ENCODE measurements at regions not wholly inside any gene's neighbourhood (a gene's known extent, or its start where the extent isn't known, plus 50 kb on each side); places are given as distances from the start of the nearest gene placed in this dataset.

DNA sequence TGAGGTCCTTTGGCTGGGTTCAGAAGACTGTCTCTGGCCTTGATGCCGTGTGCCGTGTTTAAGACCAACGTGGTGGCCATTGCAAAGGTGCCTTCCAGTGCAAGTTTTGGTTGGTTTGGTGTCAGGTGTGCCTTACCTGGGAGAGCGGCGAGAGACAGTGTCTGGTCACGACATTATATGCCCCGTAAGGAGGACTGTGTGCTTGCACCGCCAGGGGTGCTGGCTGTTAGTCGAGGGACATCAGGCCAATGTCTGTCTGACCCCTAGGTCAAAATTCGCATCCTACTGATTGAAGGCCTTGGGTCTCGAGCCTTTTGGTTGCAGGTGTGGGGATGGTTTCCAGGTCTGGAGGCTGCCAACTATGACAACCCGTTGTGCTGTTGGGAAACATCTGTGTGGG, 111.9 kb downstream of the SNRPN start:
- Histone ChIP-seq H3K36me3 (ENCODE audit: insufficient read depth, low read length) (peaks cover 62% of the 10 kb centered on the region), H3K79me2 (replicated peaks; ENCODE audit: insufficient read depth, low read length) (no peaks in the 10 kb centered on the region), H3F3A (ENCODE audit: insufficient read depth, low read length, poor library complexity, severe bottlenecking) (no peaks in the 10 kb centered on the region), H3K27ac (ENCODE audit: low read length) (no peak overlapping the region), H3K9ac (ENCODE audit: low read length) (no peak overlapping the region), H3K9me2 (ENCODE audit: insufficient read depth, low read length) (no peaks in the 10 kb centered on the region), H2AFZ (ENCODE audit: low read depth, low read length) (no peak overlapping the region), H3K9me3 (ENCODE audit: low read length) (peaks cover 98% of the 10 kb centered on the region), H3K27me3 (ENCODE audit: insufficient read depth, low read depth, low read length) (no peaks in the 10 kb centered on the region), H3K4me2 (ENCODE audit: low read length) (no peak overlapping the region), H3K4me3 (ENCODE audit: low read length) (no peak overlapping the region), H4K20me1 (ENCODE audit: insufficient read depth) (no peaks in the 10 kb centered on the region)
- TF ChIP-seq CTCF (IDR thresholded peaks at IDR 0.05; ENCODE audit: poor library complexity, severe bottlenecking): no peak
- no peak for TF ChIP-seq EZH2 (IDR thresholded peaks at IDR 0.05; ENCODE audit: borderline replicate concordance, insufficient read depth, low read length, poor library complexity, severe bottlenecking)
- no peak for TF ChIP-seq REST (IDR thresholded peaks at IDR 0.05; ENCODE audit: borderline replicate concordance)
- TF ChIP-seq MXI1 (conservative IDR thresholded peaks at IDR 0.05; ENCODE audit: poor library complexity, severe bottlenecking): no peak
- no peak for TF ChIP-seq TAF1 (IDR thresholded peaks at IDR 0.05; ENCODE audit: low read depth)
- no peak for TF ChIP-seq POLR2AphosphoS5 (IDR thresholded peaks at IDR 0.05)
- no peak for TF ChIP-seq SMC3 (conservative IDR thresholded peaks at IDR 0.05; ENCODE audit: poor library complexity)
- no peak for TF ChIP-seq RAD21 (conservative IDR thresholded peaks at IDR 0.05)
- no peak for TF ChIP-seq EP300 (conservative IDR thresholded peaks at IDR 0.05; ENCODE audit: poor library complexity, severe bottlenecking)

DNA sequence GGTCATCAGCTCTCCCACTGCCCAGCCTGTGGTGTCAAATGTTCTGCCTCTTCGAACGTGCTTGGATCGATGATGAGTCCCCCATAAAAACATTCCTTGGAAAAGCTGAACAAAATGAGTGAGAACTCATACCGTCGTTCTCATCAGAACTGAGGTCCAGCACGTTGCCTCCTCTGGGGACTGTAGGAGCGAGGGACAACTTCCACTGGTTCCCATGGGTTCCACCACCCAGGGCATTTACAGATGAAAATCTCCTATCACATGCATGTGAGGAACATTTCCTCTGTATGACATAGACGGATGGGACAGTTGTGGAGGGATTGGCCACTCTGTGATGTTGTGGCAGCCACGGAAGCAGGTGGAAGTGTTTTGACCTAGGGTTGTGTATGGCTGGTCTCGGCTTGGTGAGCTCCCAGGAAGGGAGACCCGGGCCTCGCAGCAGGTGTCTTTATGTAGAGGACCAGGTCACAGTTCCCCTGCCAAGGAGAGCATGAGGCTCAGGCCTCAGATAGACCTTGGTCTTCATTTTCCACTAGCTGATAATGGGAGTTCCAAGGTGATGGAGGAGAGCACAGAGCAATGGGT, 113.0 kb downstream of the SNRPN start:
- Histone ChIP-seq H3K4me2 (ENCODE audit: low read length) (no peak overlapping the region), H3F3A (ENCODE audit: insufficient read depth, low read length, poor library complexity, severe bottlenecking) (no peaks in the 10 kb centered on the region), H3K79me2 (replicated peaks; ENCODE audit: insufficient read depth, low read length) (no peaks in the 10 kb centered on the region), H2AFZ (ENCODE audit: low read depth, low read length) (no peak overlapping the region), H3K27me3 (ENCODE audit: insufficient read depth, low read depth, low read length) (no peaks in the 10 kb centered on the region), H3K36me3 (ENCODE audit: insufficient read depth, low read length) (peaks cover 58% of the 10 kb centered on the region), H3K27ac (ENCODE audit: low read length) (no peak overlapping the region), H3K9ac (ENCODE audit: low read length) (no peak overlapping the region), H3K4me3 (ENCODE audit: low read length) (no peak overlapping the region), H4K20me1 (ENCODE audit: insufficient read depth) (no peaks in the 10 kb centered on the region), H3K9me2 (ENCODE audit: insufficient read depth, low read length) (no peaks in the 10 kb centered on the region), H3K9me3 (ENCODE audit: low read length) (peaks cover 98% of the 10 kb centered on the region)
- TF ChIP-seq TAF1 (IDR thresholded peaks at IDR 0.05; ENCODE audit: low read depth) (no peak), REST (IDR thresholded peaks at IDR 0.05; ENCODE audit: borderline replicate concordance) (no peak), MXI1 (conservative IDR thresholded peaks at IDR 0.05; ENCODE audit: poor library complexity, severe bottlenecking) (no peak), POLR2AphosphoS5 (IDR thresholded peaks at IDR 0.05) (no peak), EZH2 (IDR thresholded peaks at IDR 0.05; ENCODE audit: borderline replicate concordance, insufficient read depth, low read length, poor library complexity, severe bottlenecking) (no peak), EP300 (conservative IDR thresholded peaks at IDR 0.05; ENCODE audit: poor library complexity, severe bottlenecking) (no peak), SMC3 (conservative IDR thresholded peaks at IDR 0.05; ENCODE audit: poor library complexity) (no peak), RAD21 (conservative IDR thresholded peaks at IDR 0.05) (no peak), CTCF (IDR thresholded peaks at IDR 0.05; ENCODE audit: poor library complexity, severe bottlenecking) (no peak)
